ENCODE measurements at regions not wholly inside any gene's neighbourhood (a gene's known extent, or its start where the extent isn't known, plus 50 kb on each side); places are given as distances from the start of the nearest gene placed in this dataset.
"Not testable (repeated sequence)": the region's sequence is repeated elsewhere in the genome, so short reads cannot be mapped to it uniquely, and the experiment has no call there.

DNA sequence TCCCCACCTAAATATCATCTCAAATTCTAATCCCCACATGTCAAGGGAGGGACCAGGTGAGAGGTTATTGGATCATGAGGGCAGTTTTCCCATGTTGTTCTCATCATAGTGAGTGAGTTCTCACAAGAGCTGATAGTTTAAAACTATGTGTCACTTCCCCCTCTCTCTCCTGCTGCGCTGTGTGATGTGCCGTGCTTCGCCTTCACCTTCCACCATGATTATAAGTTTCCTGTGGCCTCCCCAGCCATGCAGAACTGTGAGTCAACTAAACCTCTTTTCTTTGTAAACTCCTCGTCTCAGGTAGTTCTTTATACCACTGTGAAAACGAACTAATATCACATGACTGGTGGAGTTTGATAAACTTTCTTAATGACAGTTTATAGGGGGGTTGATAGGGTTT, 839.5 kb downstream of the TMEM121 start:
- H4K20me1 ChIP-seq (replicated peaks in 1 of 2; ENCODE audit: control insufficient read depth in 1 of 2, insufficient read depth in 2 of 2, low read length in 2 of 2); H3K4ac ChIP-seq (replicated peaks; ENCODE audit: insufficient read length, low read depth, low read length); H4K5ac ChIP-seq (ENCODE audit: insufficient read length, low read depth, low read length); H3K18ac ChIP-seq (ENCODE audit: extremely low read depth, low read length); H3K79me1 ChIP-seq (ENCODE audit: low read depth, low read length); CTCF ChIA-PET (ENCODE audit: partially characterized antibody); H3K23me2 ChIP-seq (ENCODE audit: low read depth, low read length); H2BK15ac ChIP-seq (ENCODE audit: low read length); FAIRE-seq; H3K79me2 ChIP-seq (ENCODE audit: control insufficient read depth in 1 of 2, insufficient read depth in 2 of 2, low read length in 2 of 2); H2BK120ac ChIP-seq (replicated peaks; ENCODE audit: low read depth, low read length); H3K27me3 ChIP-seq (replicated peaks in 1 of 4; ENCODE audit: control insufficient read depth in 3 of 4, extremely low read depth in 1 of 4, insufficient read depth in 3 of 4, low read length in 3 of 4); H2BK5ac ChIP-seq (ENCODE audit: low read depth, low read length); H2AFZ ChIP-seq (ENCODE audit: low read length); POLR2A ChIA-PET (ENCODE audit: partially characterized antibody); DNase-seq (ENCODE audit: low read depth in 1 of 2, low spot score in 2 of 2); H3K4me3 ChIP-seq (ENCODE audit: extremely low read depth in 1 of 4, insufficient read depth in 2 of 4, low read depth in 3 of 4, low read length in 4 of 4); H2AK5ac ChIP-seq (ENCODE audit: low read depth, low read length); H4K8ac ChIP-seq (ENCODE audit: extremely low read depth, insufficient read depth, low read length); H3K4me2 ChIP-seq (ENCODE audit: insufficient read depth in 1 of 2, low read depth in 2 of 2, low read length in 2 of 2); H4K91ac ChIP-seq (replicated peaks; ENCODE audit: insufficient read length, low read length); H3K23ac ChIP-seq (ENCODE audit: insufficient read length); H3K56ac ChIP-seq (replicated peaks; ENCODE audit: insufficient read length, low read depth, low read length); H3K4me1 ChIP-seq (replicated peaks in 1 of 4; ENCODE audit: control insufficient read depth in 3 of 4, insufficient read depth in 4 of 4, low read length in 3 of 4); H2BK20ac ChIP-seq (ENCODE audit: low read length); H2BK12ac ChIP-seq (ENCODE audit: low read depth, low read length); H3K27ac ChIP-seq (ENCODE audit: low read depth, low read length); H3K36me3 ChIP-seq (ENCODE audit: control insufficient read depth in 2 of 4, insufficient read depth in 4 of 4, low read length in 3 of 4); H3K9ac ChIP-seq (replicated peaks in 1 of 4; ENCODE audit: extremely low read depth in 1 of 4, low read depth in 3 of 4, low read length in 3 of 4); H3K14ac ChIP-seq (ENCODE audit: insufficient read length): not testable (repeated sequence)
- H3K9me3 ChIP-seq (ENCODE audit: insufficient read depth in 2 of 2, low read depth in 1 of 2, low read length in 1 of 2) = peaks cover 4 to 20% of the 10 kb centered on the region in 2 experiments; a peak in 2 of 4 replicates
- WGBS, 2 experiments (ENCODE audit: extremely low coverage in 1 of 2, insufficient coverage in 1 of 2, insufficient read length in 1 of 2, insufficient replicate concordance in 2 of 2, low coverage in 1 of 2, low lambda C conversion rate in 2 of 2, missing lambda C conversion rate in 1 of 2) = 57% methylated on average over 3 of the region's 5 CpGs; no CpG with 5 or more reads in 1 of the 2 experiments

GRCh38 chr14:106366971-106367370, 840.6 kb downstream of the TMEM121 start:
- H4K5ac ChIP-seq (ENCODE audit: insufficient read length, low read depth, low read length); H2BK120ac ChIP-seq (replicated peaks; ENCODE audit: low read depth, low read length); H4K20me1 ChIP-seq (replicated peaks in 1 of 2; ENCODE audit: control insufficient read depth in 1 of 2, insufficient read depth in 2 of 2, low read length in 2 of 2); H2BK20ac ChIP-seq (ENCODE audit: low read length); H4K8ac ChIP-seq (ENCODE audit: extremely low read depth, insufficient read depth, low read length); H2BK15ac ChIP-seq (ENCODE audit: low read length); H3K56ac ChIP-seq (replicated peaks; ENCODE audit: insufficient read length, low read depth, low read length); H2BK12ac ChIP-seq (ENCODE audit: low read depth, low read length); H2AK5ac ChIP-seq (ENCODE audit: low read depth, low read length); H3K4me1 ChIP-seq (replicated peaks in 1 of 4; ENCODE audit: control insufficient read depth in 3 of 4, insufficient read depth in 4 of 4, low read length in 3 of 4); H3K18ac ChIP-seq (ENCODE audit: extremely low read depth, low read length); H2BK5ac ChIP-seq (ENCODE audit: low read depth, low read length); H3K36me3 ChIP-seq (ENCODE audit: control insufficient read depth in 2 of 4, insufficient read depth in 4 of 4, low read length in 3 of 4); H3K23ac ChIP-seq (ENCODE audit: insufficient read length); CTCF ChIA-PET (ENCODE audit: partially characterized antibody); H3K4ac ChIP-seq (replicated peaks; ENCODE audit: insufficient read length, low read depth, low read length); H3K14ac ChIP-seq (ENCODE audit: insufficient read length); H2AFZ ChIP-seq (ENCODE audit: low read length); H3K23me2 ChIP-seq (ENCODE audit: low read depth, low read length); FAIRE-seq; H3K79me1 ChIP-seq (ENCODE audit: low read depth, low read length); DNase-seq (ENCODE audit: low read depth in 1 of 2, low spot score in 2 of 2); H3K4me3 ChIP-seq (ENCODE audit: extremely low read depth in 1 of 4, insufficient read depth in 2 of 4, low read depth in 3 of 4, low read length in 4 of 4); H3K27me3 ChIP-seq (replicated peaks in 1 of 4; ENCODE audit: control insufficient read depth in 3 of 4, extremely low read depth in 1 of 4, insufficient read depth in 3 of 4, low read length in 3 of 4); H3K9ac ChIP-seq (replicated peaks in 1 of 4; ENCODE audit: extremely low read depth in 1 of 4, low read depth in 3 of 4, low read length in 3 of 4); POLR2A ChIA-PET (ENCODE audit: partially characterized antibody); H4K91ac ChIP-seq (replicated peaks; ENCODE audit: insufficient read length, low read length); H3K27ac ChIP-seq (ENCODE audit: low read depth, low read length); H3K79me2 ChIP-seq (ENCODE audit: control insufficient read depth in 1 of 2, insufficient read depth in 2 of 2, low read length in 2 of 2); H3K4me2 ChIP-seq (ENCODE audit: insufficient read depth in 1 of 2, low read depth in 2 of 2, low read length in 2 of 2): not testable (repeated sequence)
- WGBS, 2 experiments (ENCODE audit: extremely low coverage in 1 of 2, insufficient coverage in 1 of 2, insufficient read length in 1 of 2, insufficient replicate concordance in 2 of 2, low coverage in 1 of 2, low lambda C conversion rate in 2 of 2, missing lambda C conversion rate in 1 of 2) = 50% methylated on average over 1 of the region's 1 CpG; no CpG with 5 or more reads in 1 of the 2 experiments
- peaks cover 13 to 30% of the 10 kb centered on the region in 2 experiments; a peak in 3 of 4 replicates for H3K9me3 ChIP-seq (ENCODE audit: insufficient read depth in 2 of 2, low read depth in 1 of 2, low read length in 1 of 2)

Measured in H1 (cell line).